Liver (tissue), 3 donors: ENCODE measurements at regions not wholly inside any gene's neighbourhood (a gene's known extent, or its start where the extent isn't known, plus 50 kb on each side); places are given as distances from the start of the nearest gene placed in this dataset.

Experiments
- EGR1 ChIP-seq, 2 donors: IDR thresholded peaks; 2 replicates each; pipeline ENCODE4 v1.6.1; 2016 to 2018; ENCODE audit warnings: antibody characterized with exemption in 2 of 2, low read depth in 2 of 2
- FOXA1 ChIP-seq: IDR thresholded peaks from 2 replicates; pipeline ENCODE4 v1.6.1; 2016; ENCODE audit warnings: antibody characterized with exemption
- SP1 ChIP-seq: IDR thresholded peaks from 2 replicates; pipeline ENCODE4 v1.6.1; 2018; ENCODE audit warnings: antibody characterized with exemption, mild to moderate bottlenecking
- TAF1 ChIP-seq: conservative IDR thresholded peaks from 2 replicates; pipeline ENCODE4 v1.6.1; 2016; ENCODE audit warnings: antibody characterized with exemption, mild to moderate bottlenecking
- YY1 ChIP-seq: IDR thresholded peaks from 2 replicates; pipeline ENCODE4 v1.6.1; 2016; ENCODE audit warnings: antibody characterized with exemption, mild to moderate bottlenecking
- TF ChIP-seq, protein P1 (sequence below): fragments of 150-350 bp; IDR thresholded peaks from 2 replicates; pipeline ENCODE4 v1.5.1; 2017; ENCODE audit warnings: improper control_type of control experiment, low read depth, low read length; ENCODE audit not compliant: missing input control
- TF ChIP-seq, protein P2 (sequence below): IDR thresholded peaks from 2 replicates; pipeline ENCODE4 v1.6.1; 2016; ENCODE audit warnings: antibody characterized with exemption
- donor health status: healthy.
- donor health status: healthy.

- no peak for TF ChIP-seq TAF1
- TF ChIP-seq, protein P1, sequence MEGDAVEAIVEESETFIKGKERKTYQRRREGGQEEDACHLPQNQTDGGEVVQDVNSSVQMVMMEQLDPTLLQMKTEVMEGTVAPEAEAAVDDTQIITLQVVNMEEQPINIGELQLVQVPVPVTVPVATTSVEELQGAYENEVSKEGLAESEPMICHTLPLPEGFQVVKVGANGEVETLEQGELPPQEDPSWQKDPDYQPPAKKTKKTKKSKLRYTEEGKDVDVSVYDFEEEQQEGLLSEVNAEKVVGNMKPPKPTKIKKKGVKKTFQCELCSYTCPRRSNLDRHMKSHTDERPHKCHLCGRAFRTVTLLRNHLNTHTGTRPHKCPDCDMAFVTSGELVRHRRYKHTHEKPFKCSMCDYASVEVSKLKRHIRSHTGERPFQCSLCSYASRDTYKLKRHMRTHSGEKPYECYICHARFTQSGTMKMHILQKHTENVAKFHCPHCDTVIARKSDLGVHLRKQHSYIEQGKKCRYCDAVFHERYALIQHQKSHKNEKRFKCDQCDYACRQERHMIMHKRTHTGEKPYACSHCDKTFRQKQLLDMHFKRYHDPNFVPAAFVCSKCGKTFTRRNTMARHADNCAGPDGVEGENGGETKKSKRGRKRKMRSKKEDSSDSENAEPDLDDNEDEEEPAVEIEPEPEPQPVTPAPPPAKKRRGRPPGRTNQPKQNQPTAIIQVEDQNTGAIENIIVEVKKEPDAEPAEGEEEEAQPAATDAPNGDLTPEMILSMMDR: no peak
- TF ChIP-seq EGR1 (IDR thresholded peaks at IDR 0.05; ENCODE audit: low read depth in 2 of 2): no peak
- TF ChIP-seq YY1: no peak
- no peak for TF ChIP-seq FOXA1
- TF ChIP-seq SP1: no peak
- TF ChIP-seq, protein P2, sequence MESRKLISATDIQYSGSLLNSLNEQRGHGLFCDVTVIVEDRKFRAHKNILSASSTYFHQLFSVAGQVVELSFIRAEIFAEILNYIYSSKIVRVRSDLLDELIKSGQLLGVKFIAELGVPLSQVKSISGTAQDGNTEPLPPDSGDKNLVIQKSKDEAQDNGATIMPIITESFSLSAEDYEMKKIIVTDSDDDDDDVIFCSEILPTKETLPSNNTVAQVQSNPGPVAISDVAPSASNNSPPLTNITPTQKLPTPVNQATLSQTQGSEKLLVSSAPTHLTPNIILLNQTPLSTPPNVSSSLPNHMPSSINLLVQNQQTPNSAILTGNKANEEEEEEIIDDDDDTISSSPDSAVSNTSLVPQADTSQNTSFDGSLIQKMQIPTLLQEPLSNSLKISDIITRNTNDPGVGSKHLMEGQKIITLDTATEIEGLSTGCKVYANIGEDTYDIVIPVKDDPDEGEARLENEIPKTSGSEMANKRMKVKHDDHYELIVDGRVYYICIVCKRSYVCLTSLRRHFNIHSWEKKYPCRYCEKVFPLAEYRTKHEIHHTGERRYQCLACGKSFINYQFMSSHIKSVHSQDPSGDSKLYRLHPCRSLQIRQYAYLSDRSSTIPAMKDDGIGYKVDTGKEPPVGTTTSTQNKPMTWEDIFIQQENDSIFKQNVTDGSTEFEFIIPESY: no peak
These were observed 71.1 kb upstream of the TRPM1 start for GRCh38 chr15:31172606-31173005.
